Natural killer cell (primary cell): ENCODE measurements at regions not wholly inside any gene's neighbourhood (a gene's known extent, or its start where the extent isn't known, plus 50 kb on each side); places are given as distances from the start of the nearest gene placed in this dataset.

Source experiments
- ATAC-seq, 3 donors: fragments of 150-1000 bp in 2 of 3; fragments of 200-7000 bp in 1 of 3; cut with Tn5 transposase; 1 replicate in 1 of 3; 2 replicates in 2 of 3; pipeline ENCODE4 v1.10.0; 2021; ENCODE audit warnings: mild to moderate bottlenecking in 2 of 3, moderate library complexity in 2 of 3
- DNase-seq, 2 donors: peaks; one replicate each; pipeline versions ENCODE4 v3.0.0 to v3.0.0-alpha.2; 2013 to 2021; ENCODE audit warnings: mixed read lengths in 1 of 2
- H3K27ac ChIP-seq: one replicate; pipeline ENCODE4 v1.5.1; 2013; ENCODE audit warnings: mild to moderate bottlenecking, low read length
- H3K27me3 ChIP-seq: one replicate; pipeline ENCODE4 v1.6.1; 2013; ENCODE audit warnings: low read length; ENCODE audit not compliant: control insufficient read depth, insufficient read depth
- H3K36me3 ChIP-seq: one replicate; pipeline ENCODE4 v1.6.1; 2013; ENCODE audit warnings: low read length; ENCODE audit not compliant: control insufficient read depth, insufficient read depth
- H3K4me1 ChIP-seq: one replicate; pipeline ENCODE4 v1.6.1; 2013; ENCODE audit warnings: low read length; ENCODE audit not compliant: control insufficient read depth, insufficient read depth
- H3K4me3 ChIP-seq: one replicate; pipeline ENCODE4 v1.5.1; 2013; ENCODE audit warnings: low read length
- H3K9me3 ChIP-seq: one replicate; pipeline ENCODE4 v1.6.1; 2013; ENCODE audit warnings: low read length; ENCODE audit not compliant: control insufficient read depth, insufficient read depth
- H3K27ac Mint-ChIP-seq, 2 donors: one replicate each; pipeline ENCODE4 v1.8.0; 2022; ENCODE audit warnings: mild to moderate bottlenecking in 2 of 2, mixed read lengths in 2 of 2, moderate library complexity in 1 of 2
- H3K27me3 Mint-ChIP-seq, 2 donors: one replicate each; pipeline ENCODE4 v1.8.0; 2022; ENCODE audit warnings: low read depth in 2 of 2, mixed read lengths in 2 of 2
- H3K36me3 Mint-ChIP-seq: one replicate; pipeline ENCODE4 v1.8.0; 2022; ENCODE audit warnings: mixed read lengths
- H3K4me1 Mint-ChIP-seq, 2 donors: one replicate each; pipeline ENCODE4 v1.8.0; 2022; ENCODE audit warnings: mixed read lengths in 2 of 2
- H3K4me3 Mint-ChIP-seq: one replicate; pipeline ENCODE4 v1.8.0; 2022; ENCODE audit warnings: mild to moderate bottlenecking, moderate library complexity, mixed read lengths
- H3K9me3 Mint-ChIP-seq, 2 donors: one replicate each; pipeline ENCODE4 v1.8.0; 2022; ENCODE audit warnings: mixed read lengths in 2 of 2
- WGBS: methylation state at CpG from one replicate; pipeline ENCODE4 v1.1.7; 2013; ENCODE audit warnings: missing lambda C conversion rate; ENCODE audit not compliant: insufficient coverage; 5-methylcytosine and 5-hydroxymethylcytosine counted together
- intact Hi-C: fragments of 100-400 bp; cut with micrococcal nuclease; formaldehyde crosslinking; loops from one replicate; pipeline ENCODE4 v1.14.2; 2022
- TF ChIP-seq, protein P1 (sequence below): fragments of 200-600 bp; IDR thresholded peaks from one replicate; pipeline ENCODE4 v1.8.0; 2022; ENCODE audit warnings: antibody characterized with exemption

DNA sequence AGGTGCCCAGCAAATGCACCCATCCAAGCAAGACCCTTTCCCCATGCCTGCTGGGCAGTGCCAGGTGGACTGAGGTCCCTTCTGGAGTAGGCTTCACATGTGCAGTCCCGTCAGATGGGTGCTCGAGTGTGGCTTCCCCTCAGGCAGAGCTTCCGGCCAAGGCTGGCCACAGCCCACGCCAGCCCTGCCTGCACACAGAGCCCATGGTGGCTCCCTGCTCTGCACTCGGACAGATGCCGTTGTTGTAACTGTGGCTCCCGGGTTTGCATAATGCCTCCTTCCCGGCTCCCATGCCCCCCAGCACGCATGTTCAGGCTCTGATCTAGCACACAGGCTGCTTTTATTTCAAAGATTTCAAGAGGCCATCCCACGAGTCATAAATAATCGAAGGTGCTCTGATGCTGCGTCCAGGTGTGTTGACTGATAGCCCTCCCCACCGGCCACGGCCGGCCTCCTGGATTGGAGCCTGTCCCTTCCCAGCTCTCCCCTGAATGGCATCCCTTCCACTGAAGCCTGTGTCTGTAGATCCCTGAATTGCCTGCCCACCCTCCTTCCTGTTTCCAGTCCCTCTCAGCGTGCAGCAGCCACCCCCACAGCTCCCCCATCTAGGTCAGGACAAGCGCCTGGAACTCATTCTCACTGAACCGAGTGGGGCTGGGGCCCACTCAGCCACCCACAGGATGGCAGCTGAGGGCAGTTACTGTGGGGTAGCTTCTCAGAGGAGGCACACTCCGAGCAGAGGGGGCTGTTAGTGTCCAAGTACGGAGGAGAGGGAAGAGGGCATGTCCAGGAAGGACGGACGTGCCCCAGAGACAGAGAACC, 100.0 kb upstream of the LINGO1 start:
- intact Hi-C loops, result no loop called here
- TF ChIP-seq, protein P1, sequence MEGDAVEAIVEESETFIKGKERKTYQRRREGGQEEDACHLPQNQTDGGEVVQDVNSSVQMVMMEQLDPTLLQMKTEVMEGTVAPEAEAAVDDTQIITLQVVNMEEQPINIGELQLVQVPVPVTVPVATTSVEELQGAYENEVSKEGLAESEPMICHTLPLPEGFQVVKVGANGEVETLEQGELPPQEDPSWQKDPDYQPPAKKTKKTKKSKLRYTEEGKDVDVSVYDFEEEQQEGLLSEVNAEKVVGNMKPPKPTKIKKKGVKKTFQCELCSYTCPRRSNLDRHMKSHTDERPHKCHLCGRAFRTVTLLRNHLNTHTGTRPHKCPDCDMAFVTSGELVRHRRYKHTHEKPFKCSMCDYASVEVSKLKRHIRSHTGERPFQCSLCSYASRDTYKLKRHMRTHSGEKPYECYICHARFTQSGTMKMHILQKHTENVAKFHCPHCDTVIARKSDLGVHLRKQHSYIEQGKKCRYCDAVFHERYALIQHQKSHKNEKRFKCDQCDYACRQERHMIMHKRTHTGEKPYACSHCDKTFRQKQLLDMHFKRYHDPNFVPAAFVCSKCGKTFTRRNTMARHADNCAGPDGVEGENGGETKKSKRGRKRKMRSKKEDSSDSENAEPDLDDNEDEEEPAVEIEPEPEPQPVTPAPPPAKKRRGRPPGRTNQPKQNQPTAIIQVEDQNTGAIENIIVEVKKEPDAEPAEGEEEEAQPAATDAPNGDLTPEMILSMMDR, result no peak
- ATAC-seq (no peak), DNase-seq (no peak)
- H3K27ac ChIP-seq, result no peak overlapping the region
- 68% methylated on average over 22 of the region's 22 CpGs for WGBS
- H3K27me3 ChIP-seq, result no peaks in the 10 kb centered on the region
- H3K36me3 Mint-ChIP-seq, result no peaks in the 10 kb centered on the region
- no peak overlapping the region for H3K4me3 Mint-ChIP-seq
- no peaks in the 10 kb centered on the region for H3K4me1 ChIP-seq
- H3K27ac Mint-ChIP-seq, result no peak overlapping the region
- H3K9me3 ChIP-seq, result no peaks in the 10 kb centered on the region
- no peaks in the 10 kb centered on the region for H3K36me3 ChIP-seq
- no peaks in the 10 kb centered on the region for H3K9me3 Mint-ChIP-seq
- H3K4me3 ChIP-seq, result no peak overlapping the region
- H3K4me1 Mint-ChIP-seq, result no peaks in the 10 kb centered on the region
- peaks cover 0 to 7% of the 10 kb centered on the region in 2 donors for H3K27me3 Mint-ChIP-seq

DNA sequence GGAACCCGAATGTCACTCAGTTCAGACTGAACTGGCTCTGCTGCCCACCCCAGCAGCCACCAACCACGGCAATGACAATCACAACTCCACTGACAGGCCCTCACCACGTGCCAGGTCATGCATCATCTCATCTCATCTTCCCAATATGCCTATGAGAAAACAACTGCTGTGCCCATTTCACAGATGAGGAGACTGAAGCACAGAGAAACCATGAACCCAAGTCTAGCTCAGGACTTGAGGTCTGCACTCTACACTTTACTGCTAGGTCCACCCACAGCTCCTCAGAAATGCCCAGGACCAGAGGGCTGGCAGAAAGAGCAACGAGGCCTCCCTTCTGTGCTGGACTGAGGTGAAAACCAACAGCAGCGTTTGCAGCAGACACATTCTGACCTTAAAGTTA, 99.2 kb upstream of the LINGO1 start:
- Mint-ChIP-seq H3K9me3 (no peaks in the 10 kb centered on the region), H3K4me3 (no peak overlapping the region), H3K36me3 (no peaks in the 10 kb centered on the region), H3K27ac (no peak overlapping the region), H3K4me1 (no peaks in the 10 kb centered on the region), H3K27me3 (peaks cover 0 to 6% of the 10 kb centered on the region in 2 donors)
- Histone ChIP-seq H3K4me1 (no peaks in the 10 kb centered on the region), H3K9me3 (no peaks in the 10 kb centered on the region), H3K27me3 (no peaks in the 10 kb centered on the region), H3K27ac (no peak overlapping the region), H3K4me3 (no peak overlapping the region), H3K36me3 (no peaks in the 10 kb centered on the region)
- TF ChIP-seq, protein P1, result no peak
- ATAC-seq, result no peak
- intact Hi-C loops, result no loop called here
- no peak for DNase-seq
- 70% methylated on average over 5 of the region's 5 CpGs for WGBS

DNA sequence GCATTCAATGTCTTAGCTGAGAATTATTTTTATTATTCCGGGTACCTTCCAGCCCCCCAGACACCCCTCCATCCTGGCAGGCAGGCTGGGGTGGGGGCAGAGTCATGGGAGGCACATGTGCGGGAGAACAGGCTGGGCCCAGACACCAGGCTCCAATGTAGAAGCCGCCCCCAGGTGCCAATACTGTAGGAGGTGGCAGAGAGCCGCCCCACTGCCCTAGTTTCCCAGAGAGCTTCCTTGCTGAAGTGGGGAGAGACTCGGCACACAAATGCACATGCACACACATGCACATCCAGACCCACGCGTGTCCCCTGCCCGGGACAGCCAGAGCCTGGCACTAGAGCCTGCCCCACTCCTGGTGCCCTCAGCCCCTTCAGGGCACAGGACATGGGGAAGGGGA, 98.4 kb upstream of the LINGO1 start:
- Histone ChIP-seq H3K4me1 (no peaks in the 10 kb centered on the region), H3K36me3 (no peaks in the 10 kb centered on the region), H3K9me3 (no peaks in the 10 kb centered on the region), H3K4me3 (no peak overlapping the region), H3K27me3 (no peaks in the 10 kb centered on the region), H3K27ac (no peak overlapping the region)
- H3K27me3 Mint-ChIP-seq, result peaks cover 0 to 3% of the 10 kb centered on the region in 2 donors
- intact Hi-C loops, result no loop called here
- ATAC-seq (no peak), DNase-seq (no peak)
- no peak overlapping the region for H3K4me3 Mint-ChIP-seq
- no peaks in the 10 kb centered on the region for H3K9me3 Mint-ChIP-seq
- TF ChIP-seq, protein P1, result no peak
- 95% methylated on average over 8 of the region's 8 CpGs for WGBS
- no peak overlapping the region for H3K27ac Mint-ChIP-seq
- H3K36me3 Mint-ChIP-seq, result no peaks in the 10 kb centered on the region
- H3K4me1 Mint-ChIP-seq, result no peaks in the 10 kb centered on the region
